LNCaP clone FGC (cell line): ENCODE measurements at regions not wholly inside any gene's neighbourhood (a gene's known extent, or its start where the extent isn't known, plus 50 kb on each side); places are given as distances from the start of the nearest gene placed in this dataset.
A peak's percentile ranks its signal among the peaks of the same experiment; 100 is the strongest.

Experiments used
- DNase-seq: peaks from one replicate; pipeline ENCODE4 v3.0.0-alpha.2; 2011; ENCODE audit warnings: low read depth
- H3K4me3 ChIP-seq: 2 replicates; pipeline ENCODE4 v1.5.1; 2011; ENCODE audit warnings: mild to moderate bottlenecking, low read depth, low read length, control low read depth
- CTCF ChIP-seq: IDR thresholded peaks from 2 replicates; pipeline ENCODE4 v1.5.1; 2012; ENCODE audit warnings: mild to moderate bottlenecking; ENCODE audit not compliant: control insufficient read depth, insufficient read depth; ENCODE audit errors: extremely low read depth

GRCh38 chr7:148950806-148951205 is 66.7 kb upstream of the EZH2 start:
- DNase-seq: peak; percentile 72
- no peak overlapping the region for H3K4me3 ChIP-seq
- TF ChIP-seq CTCF: no peak

- H3K4me3 ChIP-seq: no peak overlapping the region
- TF ChIP-seq CTCF: no peak
- DNase-seq: no peak
Measured at GRCh38 chr7:148944935-148945934, 61.1 kb upstream of the EZH2 start.

GRCh38 chr7:148941598-148942275 is 57.6 kb upstream of the EZH2 start:
- peak overlapping the region; percentile 70 for H3K4me3 ChIP-seq
- DNase-seq: peak; percentile 64
- TF ChIP-seq CTCF: peak; percentile 21; the same call in 1 of the 2 replicates

GRCh38 chr7:148940702-148941597 is 56.9 kb upstream of the EZH2 start:
- DNase-seq: peak; percentile 87
- no peak for TF ChIP-seq CTCF
- H3K4me3 ChIP-seq: peak overlapping the region; percentile 70

GRCh38 chr7:148939128-148939755 is 55.2 kb upstream of the EZH2 start:
- TF ChIP-seq CTCF: no peak
- DNase-seq: no peak
- no peak overlapping the region for H3K4me3 ChIP-seq

- TF ChIP-seq CTCF: no peak
- no peak for DNase-seq
Measured at GRCh38 chr7:148935451-148935850, 51.4 kb upstream of the EZH2 start.

More at GRCh38 chr7:148935451-148935850, 51.4 kb upstream of the EZH2 start:
- no peak overlapping the region for H3K4me3 ChIP-seq
